Caco-2 (cell line): ENCODE measurements at regions not wholly inside any gene's neighbourhood (a gene's known extent, or its start where the extent isn't known, plus 50 kb on each side); places are given as distances from the start of the nearest gene placed in this dataset.

Experiments used
- BruUV-seq: library from RNA; stranded (reverse); fragments of 400-500 nt; replicated peaks from 2 replicates; lab custom pipeline; 2021; lab: Mats Ljungman, UMichigan
- CTCF ChIA-PET: fragments of 300-600 bp; sonication (Branson Sonifier 250); formaldehyde crosslinking; loops from one replicate; lab custom pipeline; 2022; ENCODE audit warnings: antibody characterized with exemption; lab: Charles Lee
- POLR2A ChIA-PET: fragments of 300-600 bp; sonication (Branson Sonifier 250); formaldehyde crosslinking; loops from one replicate; lab custom pipeline; 2022; ENCODE audit warnings: antibody characterized with exemption; lab: Charles Lee
- DNase-seq, 2 experiments: peaks; one replicate each; pipeline versions ENCODE4 v3.0.0 to v3.0.0-alpha.2; 2020 to 2022
- H3K27me3 ChIP-seq: replicated peaks from 2 replicates; pipeline ENCODE4 v1.6.0; 2011; ENCODE audit warnings: low read length; ENCODE audit not compliant: control insufficient read depth, insufficient read depth
- H3K36me3 ChIP-seq: 2 replicates; pipeline ENCODE4 v1.5.1; 2011; ENCODE audit warnings: low read length; ENCODE audit not compliant: control insufficient read depth, insufficient read depth
- H3K4me1 ChIP-seq: fragments of 250-450 bp; sonication (Bioruptor Pico); 2 replicates; pipeline ENCODE4 v1.5.1; 2020; ENCODE audit warnings: mild to moderate bottlenecking
- H3K4me3 ChIP-seq: 2 replicates; pipeline ENCODE4 v1.5.1; 2011; ENCODE audit warnings: low read depth, mild to moderate bottlenecking, control low read depth, low read length
- H3K9me3 ChIP-seq: fragments of 250-450 bp; sonication (Bioruptor Pico); 2 replicates; pipeline ENCODE4 v1.5.1; 2020; ENCODE audit warnings: mild to moderate bottlenecking, moderate library complexity
- H3K27ac Mint-ChIP-seq: one replicate; pipeline ENCODE4 v1.8.0; 2022; ENCODE audit warnings: mixed read lengths; ENCODE audit not compliant: unreplicated experiment
- H3K27me3 Mint-ChIP-seq: one replicate; pipeline ENCODE4 v1.8.0; 2022; ENCODE audit warnings: mixed read lengths; ENCODE audit not compliant: insufficient read depth, unreplicated experiment
- H3K36me3 Mint-ChIP-seq: one replicate; pipeline ENCODE4 v1.8.0; 2022; ENCODE audit warnings: mild to moderate bottlenecking, mixed read lengths; ENCODE audit not compliant: insufficient read depth, unreplicated experiment
- H3K4me1 Mint-ChIP-seq: one replicate; pipeline ENCODE4 v1.8.0; 2022; ENCODE audit warnings: low read depth, mixed read lengths; ENCODE audit not compliant: unreplicated experiment
- H3K4me3 Mint-ChIP-seq: one replicate; pipeline ENCODE4 v1.8.0; 2022; ENCODE audit warnings: mild to moderate bottlenecking, moderate library complexity, mixed read lengths; ENCODE audit not compliant: unreplicated experiment
- H3K9me3 Mint-ChIP-seq: one replicate; pipeline ENCODE4 v1.8.0; 2022; ENCODE audit warnings: mixed read lengths; ENCODE audit not compliant: unreplicated experiment
- CTCF ChIP-seq, 2 experiments: fragments of 200-600 bp in 1 of 2; IDR thresholded peaks; 1 replicate in 1 of 2; 2 replicates in 1 of 2; pipeline versions ENCODE4 v1.5.1 to v1.8.0; 2011 to 2022; ENCODE audit warnings: antibody characterized with exemption in 1 of 2, control low read depth in 1 of 2, inconsistent platforms in 1 of 2, low read depth in 1 of 2, low read length in 1 of 2, mild to moderate bottlenecking in 1 of 2, moderate library complexity in 1 of 2; ENCODE audit not compliant: insufficient read depth in 1 of 2, severe bottlenecking in 1 of 2, unreplicated experiment in 1 of 2
- intact Hi-C: fragments of 100-400 bp; cut with micrococcal nuclease; formaldehyde crosslinking; loops from one replicate; pipeline ENCODE4 v1.10.0; 2022; ENCODE audit not compliant: unreplicated experiment

GRCh38 chr4:120452001-120452400 lies 385.4 kb upstream of the MAD2L1 start:
- no peaks in the 10 kb centered on the region for H3K27me3 Mint-ChIP-seq
- H3K27ac Mint-ChIP-seq, result no peak overlapping the region
- CTCF ChIA-PET, result no interaction called here
- Histone ChIP-seq H3K4me1 (no peaks in the 10 kb centered on the region), H3K36me3 (no peaks in the 10 kb centered on the region), H3K4me3 (no peak overlapping the region), H3K9me3 (no peaks in the 10 kb centered on the region), H3K27me3 (no peaks in the 10 kb centered on the region)
- H3K9me3 Mint-ChIP-seq, result no peaks in the 10 kb centered on the region
- no peak for TF ChIP-seq CTCF (IDR thresholded peaks at IDR 0.05; ENCODE audit: insufficient read depth in 1 of 2, low read depth in 1 of 2, low read length in 1 of 2, severe bottlenecking in 1 of 2, unreplicated experiment in 1 of 2)
- no peak for DNase-seq
- H3K4me1 Mint-ChIP-seq, result no peaks in the 10 kb centered on the region
- POLR2A ChIA-PET, result no interaction called here
- H3K4me3 Mint-ChIP-seq, result no peak overlapping the region
- H3K36me3 Mint-ChIP-seq, result no peaks in the 10 kb centered on the region
- BruUV-seq, result no TSS peak
- intact Hi-C loops, result no loop called here

- H3K4me3 Mint-ChIP-seq, result no peak overlapping the region
- ChIA-PET POLR2A (no interaction called here), CTCF (no interaction called here)
- H3K27ac Mint-ChIP-seq, result no peak overlapping the region
- H3K36me3 Mint-ChIP-seq, result no peaks in the 10 kb centered on the region
- Histone ChIP-seq H3K4me1 (no peaks in the 10 kb centered on the region), H3K9me3 (no peaks in the 10 kb centered on the region), H3K36me3 (no peaks in the 10 kb centered on the region), H3K4me3 (no peak overlapping the region), H3K27me3 (no peaks in the 10 kb centered on the region)
- H3K4me1 Mint-ChIP-seq, result no peaks in the 10 kb centered on the region
- DNase-seq, result no peak
- H3K27me3 Mint-ChIP-seq, result peaks cover 2% of the 10 kb centered on the region
- BruUV-seq, result no TSS peak
- H3K9me3 Mint-ChIP-seq, result no peaks in the 10 kb centered on the region
- intact Hi-C loops, result no loop called here
- no peak for TF ChIP-seq CTCF (IDR thresholded peaks at IDR 0.05; ENCODE audit: insufficient read depth in 1 of 2, low read depth in 1 of 2, low read length in 1 of 2, severe bottlenecking in 1 of 2, unreplicated experiment in 1 of 2)
Measured at GRCh38 chr4:120447774-120448173, 381.1 kb upstream of the MAD2L1 start.

- Histone ChIP-seq H3K4me3 (no peak overlapping the region), H3K36me3 (no peaks in the 10 kb centered on the region), H3K9me3 (no peaks in the 10 kb centered on the region), H3K27me3 (no peaks in the 10 kb centered on the region), H3K4me1 (no peaks in the 10 kb centered on the region)
- ChIA-PET CTCF (no interaction called here), POLR2A (no interaction called here)
- Mint-ChIP-seq H3K4me3 (no peak overlapping the region), H3K36me3 (no peaks in the 10 kb centered on the region), H3K4me1 (no peaks in the 10 kb centered on the region), H3K27ac (no peak overlapping the region), H3K9me3 (no peaks in the 10 kb centered on the region), H3K27me3 (peaks cover 2% of the 10 kb centered on the region)
- BruUV-seq, result no TSS peak
- DNase-seq, result no peak
- no peak for TF ChIP-seq CTCF (IDR thresholded peaks at IDR 0.05; ENCODE audit: insufficient read depth in 1 of 2, low read depth in 1 of 2, low read length in 1 of 2, severe bottlenecking in 1 of 2, unreplicated experiment in 1 of 2)
- intact Hi-C loops, result no loop called here
Measured at GRCh38 chr4:120446051-120446567, 379.5 kb upstream of the MAD2L1 start.
